Mesendoderm (in vitro differentiated cells): ENCODE measurements at regions not wholly inside any gene's neighbourhood (a gene's known extent, or its start where the extent isn't known, plus 50 kb on each side); places are given as distances from the start of the nearest gene placed in this dataset.
"Not testable (repeated sequence)": the region's sequence is repeated elsewhere in the genome, so short reads cannot be mapped to it uniquely, and the experiment has no call there.

Experiments used
- DNase-seq: peaks from one replicate; pipeline ENCODE4 v3.0.0; 2013
- H2AK5ac ChIP-seq: 2 replicates; pipeline ENCODE4 v1.6.1; 2013; ENCODE audit warnings: low read length, inconsistent platforms
- H2BK120ac ChIP-seq: 2 replicates; pipeline ENCODE4 v1.6.1; 2013; ENCODE audit warnings: low read depth, mild to moderate bottlenecking, low read length, moderate library complexity, mixed read lengths
- H2BK15ac ChIP-seq: replicated peaks from 2 replicates; pipeline ENCODE4 v1.6.1; 2013; ENCODE audit warnings: low read depth, mild to moderate bottlenecking, moderate library complexity
- H2BK5ac ChIP-seq: 2 replicates; pipeline ENCODE4 v1.6.1; 2013; ENCODE audit warnings: low read length, inconsistent platforms
- H3K18ac ChIP-seq: 2 replicates; pipeline ENCODE4 v1.6.1; 2013; ENCODE audit warnings: mild to moderate bottlenecking, low read length, mixed read lengths
- H3K23ac ChIP-seq: one replicate; pipeline ENCODE4 v1.6.1; 2013; ENCODE audit warnings: low read length
- H3K27ac ChIP-seq: 2 replicates; pipeline ENCODE4 v1.5.1; 2013; ENCODE audit warnings: low read depth, mild to moderate bottlenecking, inconsistent platforms, low read length, moderate library complexity
- H3K27me3 ChIP-seq: 2 replicates; pipeline ENCODE4 v1.6.1; 2013; ENCODE audit warnings: low read length, control low read depth, mild to moderate bottlenecking, inconsistent platforms; ENCODE audit not compliant: insufficient read depth, poor library complexity
- H3K36me3 ChIP-seq: 2 replicates; pipeline ENCODE4 v1.6.1; 2013; ENCODE audit warnings: low read length, inconsistent platforms; ENCODE audit not compliant: control insufficient read depth, insufficient read depth
- H3K4ac ChIP-seq: one replicate; pipeline ENCODE4 v1.6.1; 2013; ENCODE audit warnings: low read depth, mild to moderate bottlenecking, low read length, moderate library complexity
- H3K4me1 ChIP-seq: 2 replicates; pipeline ENCODE4 v1.6.1; 2013; ENCODE audit warnings: low read depth, low read length, inconsistent platforms; ENCODE audit not compliant: control insufficient read depth
- H3K4me2 ChIP-seq: 2 replicates; pipeline ENCODE4 v1.6.1; 2013; ENCODE audit warnings: low read length
- H3K4me3 ChIP-seq: 2 replicates; pipeline ENCODE4 v1.5.1; 2013; ENCODE audit warnings: mild to moderate bottlenecking, low read length
- H3K56ac ChIP-seq: one replicate; pipeline ENCODE4 v1.6.1; 2013; ENCODE audit warnings: low read length
- H3K79me1 ChIP-seq: 2 replicates; pipeline ENCODE4 v1.6.1; 2013; ENCODE audit warnings: low read length, inconsistent platforms
- H3K79me2 ChIP-seq: 2 replicates; pipeline ENCODE4 v1.6.1; 2013; ENCODE audit warnings: mild to moderate bottlenecking, low read length; ENCODE audit not compliant: control insufficient read depth, insufficient read depth
- H3K9ac ChIP-seq: 2 replicates; pipeline ENCODE4 v1.6.1; 2013; ENCODE audit warnings: low read length, inconsistent platforms
- H4K5ac ChIP-seq: one replicate; pipeline ENCODE4 v1.6.1; 2013; ENCODE audit warnings: low read length
- H4K8ac ChIP-seq: one replicate; pipeline ENCODE4 v1.6.1; 2013; ENCODE audit warnings: low read depth, mild to moderate bottlenecking, control low read depth, low read length, moderate library complexity
- WGBS: extraction: QIAGEN DNeasy Blood & Tissue Kit; methylation state at CpG from one replicate; pipeline ENCODE4 v1.1.7; 2013; ENCODE audit warnings: low lambda C conversion rate, missing lambda C conversion rate; ENCODE audit not compliant: insufficient coverage; ENCODE audit errors: extremely low coverage; 5-methylcytosine and 5-hydroxymethylcytosine counted together

GRCh38 chr14:25699981-25700380, 650.0 kb upstream of the STXBP6 start:
- no peak for DNase-seq

GRCh38 chr14:25698111-25698510, 648.2 kb upstream of the STXBP6 start:
- no peak overlapping the region for H3K27ac ChIP-seq
- no peak overlapping the region for H2BK120ac ChIP-seq
- H3K9ac ChIP-seq = no peak overlapping the region
- H3K27me3 ChIP-seq = no peaks in the 10 kb centered on the region
- no peaks in the 10 kb centered on the region for H3K36me3 ChIP-seq
- H3K4me1 ChIP-seq = no peaks in the 10 kb centered on the region
- H3K4me3 ChIP-seq = no peak overlapping the region
- no CpG with 5 or more reads among the region's 1 CpG for WGBS
- no peak overlapping the region for H2AK5ac ChIP-seq
- no peak overlapping the region for H4K5ac ChIP-seq
- no peak overlapping the region for H3K4ac ChIP-seq
- H3K79me2 ChIP-seq = no peaks in the 10 kb centered on the region
- H3K79me1 ChIP-seq = no peaks in the 10 kb centered on the region
- no peak overlapping the region for H3K18ac ChIP-seq
- H3K23ac ChIP-seq = no peak overlapping the region
- no peak overlapping the region for H4K8ac ChIP-seq
- H2BK15ac ChIP-seq = no peak overlapping the region
- no peak overlapping the region for H2BK5ac ChIP-seq
- no peak for DNase-seq
- no peak overlapping the region for H3K56ac ChIP-seq
- no peak overlapping the region for H3K4me2 ChIP-seq

More at GRCh38 chr14:25699981-25700380, 650.0 kb upstream of the STXBP6 start:
- Histone ChIP-seq H4K5ac (no peak overlapping the region), H3K27me3 (no peaks in the 10 kb centered on the region), H3K9ac (no peak overlapping the region), H3K56ac (no peak overlapping the region), H3K79me1 (no peaks in the 10 kb centered on the region), H3K23ac (no peak overlapping the region), H3K18ac (no peak overlapping the region), H3K4me3 (no peak overlapping the region), H3K36me3 (no peaks in the 10 kb centered on the region), H2BK5ac (no peak overlapping the region), H2BK15ac (no peak overlapping the region), H2AK5ac (no peak overlapping the region), H3K4me1 (no peaks in the 10 kb centered on the region), H4K8ac (no peak overlapping the region), H3K27ac (no peak overlapping the region), H2BK120ac (no peak overlapping the region), H3K4ac (no peak overlapping the region), H3K4me2 (no peak overlapping the region), H3K79me2 (no peaks in the 10 kb centered on the region)
- no CpG with 5 or more reads among the region's 4 CpGs for WGBS

- H4K5ac ChIP-seq = no peak overlapping the region
- no peaks in the 10 kb centered on the region for H3K27me3 ChIP-seq
- H4K8ac ChIP-seq = no peak overlapping the region
- H3K36me3 ChIP-seq = no peaks in the 10 kb centered on the region
- H2BK5ac ChIP-seq = no peak overlapping the region
- no peaks in the 10 kb centered on the region for H3K79me1 ChIP-seq
- H3K18ac ChIP-seq = no peak overlapping the region
- no CpG with 5 or more reads among the region's 3 CpGs for WGBS
- H3K9ac ChIP-seq = no peak overlapping the region
- no peak overlapping the region for H3K56ac ChIP-seq
- no peak overlapping the region for H3K4me3 ChIP-seq
- H3K4ac ChIP-seq = no peak overlapping the region
- no peak overlapping the region for H2BK15ac ChIP-seq
- no peak overlapping the region for H2BK120ac ChIP-seq
- H2AK5ac ChIP-seq = no peak overlapping the region
- H3K23ac ChIP-seq = no peak overlapping the region
- no peak overlapping the region for H3K27ac ChIP-seq
- no peak for DNase-seq
- H3K4me2 ChIP-seq = no peak overlapping the region
- H3K79me2 ChIP-seq = no peaks in the 10 kb centered on the region
- H3K4me1 ChIP-seq = no peaks in the 10 kb centered on the region
These were observed 646.2 kb upstream of the STXBP6 start for GRCh38 chr14:25696176-25696575.

- H3K18ac ChIP-seq = no peak overlapping the region
- no peak overlapping the region for H3K27ac ChIP-seq
- H2BK5ac ChIP-seq = no peak overlapping the region
- no peaks in the 10 kb centered on the region for H3K27me3 ChIP-seq
- no peak for DNase-seq
- H3K9ac ChIP-seq = no peak overlapping the region
- no peak overlapping the region for H2BK120ac ChIP-seq
- H2AK5ac ChIP-seq = no peak overlapping the region
- H4K5ac ChIP-seq = no peak overlapping the region
- H3K23ac ChIP-seq = no peak overlapping the region
- H2BK15ac ChIP-seq = no peak overlapping the region
- no CpG with 5 or more reads among the region's 2 CpGs for WGBS
- no peak overlapping the region for H3K4me3 ChIP-seq
- no peak overlapping the region for H3K56ac ChIP-seq
- H3K79me2 ChIP-seq = no peaks in the 10 kb centered on the region
- no peak overlapping the region for H4K8ac ChIP-seq
- H3K79me1 ChIP-seq = no peaks in the 10 kb centered on the region
- no peaks in the 10 kb centered on the region for H3K36me3 ChIP-seq
- H3K4ac ChIP-seq = no peak overlapping the region
- no peaks in the 10 kb centered on the region for H3K4me1 ChIP-seq
- no peak overlapping the region for H3K4me2 ChIP-seq
These were observed 635.1 kb upstream of the STXBP6 start for GRCh38 chr14:25685004-25685403.

- Histone ChIP-seq H3K79me1 (no peaks in the 10 kb centered on the region), H3K4ac (no peak overlapping the region), H2BK120ac (no peak overlapping the region), H4K5ac (no peak overlapping the region), H3K56ac (no peak overlapping the region), H3K27ac (no peak overlapping the region), H3K79me2 (no peaks in the 10 kb centered on the region), H2BK15ac (no peak overlapping the region), H3K4me3 (no peak overlapping the region), H4K8ac (no peak overlapping the region), H3K18ac (no peak overlapping the region), H3K23ac (no peak overlapping the region), H3K36me3 (no peaks in the 10 kb centered on the region), H3K4me2 (no peak overlapping the region), H2AK5ac (no peak overlapping the region), H3K4me1 (no peaks in the 10 kb centered on the region), H2BK5ac (no peak overlapping the region), H3K27me3 (no peaks in the 10 kb centered on the region), H3K9ac (no peak overlapping the region)
- WGBS = no CpG with 5 or more reads among the region's 16 CpGs
- no peak for DNase-seq
These were observed 631.0 kb upstream of the STXBP6 start for GRCh38 chr14:25680934-25681333.

- H2BK5ac ChIP-seq, H2AK5ac ChIP-seq, H3K79me1 ChIP-seq: not testable (repeated sequence)
These were observed 630.6 kb upstream of the STXBP6 start for GRCh38 chr14:25680511-25680910.

More at GRCh38 chr14:25680511-25680910, 630.6 kb upstream of the STXBP6 start:
- not testable (repeated sequence) for H3K27me3 ChIP-seq, H2BK15ac ChIP-seq, H3K27ac ChIP-seq, H3K4ac ChIP-seq, H3K18ac ChIP-seq, H3K4me1 ChIP-seq, H3K9ac ChIP-seq, H3K4me3 ChIP-seq, H3K23ac ChIP-seq, H4K8ac ChIP-seq, H2BK120ac ChIP-seq, H3K36me3 ChIP-seq, H3K56ac ChIP-seq, H3K4me2 ChIP-seq, H4K5ac ChIP-seq, DNase-seq, H3K79me2 ChIP-seq
- WGBS = no CpG with 5 or more reads among the region's 4 CpGs
